ENCODE measurements at regions not wholly inside any gene's neighbourhood (a gene's known extent, or its start where the extent isn't known, plus 50 kb on each side); places are given as distances from the start of the nearest gene placed in this dataset.
"Not testable (repeated sequence)": the region's sequence is repeated elsewhere in the genome, so short reads cannot be mapped to it uniquely, and the experiment has no call there.

DNA sequence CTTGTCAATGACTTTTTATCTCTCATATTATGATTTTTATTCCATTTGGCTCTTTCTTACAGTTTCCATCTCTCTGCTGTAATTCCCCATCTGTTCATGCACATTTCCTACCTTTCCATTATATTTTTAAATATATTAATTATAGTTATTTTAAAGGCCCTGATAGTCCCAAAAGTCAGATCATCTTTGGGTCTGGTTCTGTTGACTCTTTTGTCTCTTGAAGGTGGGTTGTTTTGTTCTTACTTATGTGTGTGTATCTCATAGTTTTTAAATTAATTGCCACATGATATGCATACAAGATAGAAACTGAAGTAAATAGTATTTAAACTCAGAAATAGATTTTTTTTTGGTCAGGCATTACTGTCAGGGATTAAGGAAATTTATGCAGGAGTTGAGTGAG is 178.0 kb upstream of the AJAP1 start:
- DNase-seq (ENCODE audit: low read depth in 3 of 3), result no peak

DNA sequence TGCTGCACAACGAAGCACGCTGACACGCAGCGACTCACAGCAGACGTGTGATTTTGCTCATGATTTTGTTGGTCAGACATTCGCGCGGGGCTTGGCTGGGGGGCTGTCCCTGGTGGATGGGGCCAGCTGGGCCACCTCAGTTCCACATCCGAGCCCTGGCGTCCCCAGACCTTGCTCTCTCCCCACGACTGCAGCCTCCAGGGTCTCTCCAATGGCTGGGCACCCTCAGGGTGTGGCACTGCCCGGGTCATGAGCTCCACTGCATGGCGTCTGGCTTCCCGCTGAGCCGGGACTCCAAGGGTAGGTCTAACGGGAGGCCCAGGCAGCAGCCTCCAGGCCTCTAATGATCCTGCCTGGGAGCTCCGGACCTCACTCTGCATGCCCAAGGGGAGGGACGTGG is 173.0 kb upstream of the AJAP1 start:
- DNase-seq (ENCODE audit: low read depth in 3 of 3), result no peak

DNA sequence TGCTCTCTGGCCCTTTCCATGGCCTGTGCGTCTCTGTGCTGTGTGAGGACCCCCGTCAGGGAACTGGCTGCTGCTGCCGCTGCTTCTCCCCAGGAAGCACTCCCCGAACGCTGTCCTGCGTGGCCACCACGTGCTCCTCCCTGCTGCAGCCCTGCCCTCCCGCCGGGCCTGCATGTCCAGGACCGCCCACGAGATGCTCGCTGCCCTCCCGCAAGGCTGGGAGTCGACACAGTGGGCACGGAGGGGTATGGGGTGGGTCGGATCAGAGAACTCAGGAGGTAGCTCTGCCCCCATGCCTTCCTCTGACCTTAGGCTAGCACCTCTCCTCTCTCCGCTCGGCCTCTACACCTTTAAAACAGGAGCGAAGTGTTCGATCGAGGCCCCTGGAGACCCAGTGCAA is 171.9 kb upstream of the AJAP1 start:
- DNase-seq (ENCODE audit: low read depth in 3 of 3), result no peak

DNA sequence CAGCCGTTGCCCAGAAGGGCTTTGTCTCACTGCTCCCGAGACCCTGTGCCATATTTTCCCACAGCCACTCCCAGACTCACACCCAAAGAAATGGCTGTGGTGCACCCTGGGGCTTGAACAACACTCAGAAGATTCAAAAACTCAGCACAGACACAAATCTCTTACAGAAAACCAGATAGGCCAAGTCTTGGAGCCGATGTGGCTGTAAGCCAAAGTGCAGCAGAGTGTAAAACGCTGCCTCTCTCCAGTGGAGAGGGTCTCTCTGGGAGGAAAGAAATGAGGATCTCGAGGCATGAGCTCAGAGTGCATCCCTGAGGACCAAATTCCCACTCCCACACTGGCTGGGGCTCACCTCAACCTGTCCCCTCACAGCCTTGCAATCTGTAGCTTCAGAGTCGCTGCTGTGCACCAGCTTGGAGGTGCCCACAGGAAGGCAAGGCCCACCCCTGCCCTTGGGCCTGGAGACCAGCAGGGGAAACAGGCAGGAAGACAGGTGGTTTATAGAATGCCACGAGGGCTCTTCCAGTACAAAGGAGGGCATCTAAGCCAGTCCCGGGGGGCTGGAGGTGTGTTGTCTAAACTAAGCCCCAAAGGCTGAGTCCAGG is 171.3 kb upstream of the AJAP1 start:
- no peak for DNase-seq (ENCODE audit: low read depth in 3 of 3)

GRCh38 chr1:4485398-4485797 is 169.0 kb upstream of the AJAP1 start:
- no peak for DNase-seq (ENCODE audit: low read depth in 3 of 3)

GRCh38 chr1:4485878-4486277 is 168.5 kb upstream of the AJAP1 start:
- no peak for DNase-seq (ENCODE audit: low read depth in 3 of 3)

DNA sequence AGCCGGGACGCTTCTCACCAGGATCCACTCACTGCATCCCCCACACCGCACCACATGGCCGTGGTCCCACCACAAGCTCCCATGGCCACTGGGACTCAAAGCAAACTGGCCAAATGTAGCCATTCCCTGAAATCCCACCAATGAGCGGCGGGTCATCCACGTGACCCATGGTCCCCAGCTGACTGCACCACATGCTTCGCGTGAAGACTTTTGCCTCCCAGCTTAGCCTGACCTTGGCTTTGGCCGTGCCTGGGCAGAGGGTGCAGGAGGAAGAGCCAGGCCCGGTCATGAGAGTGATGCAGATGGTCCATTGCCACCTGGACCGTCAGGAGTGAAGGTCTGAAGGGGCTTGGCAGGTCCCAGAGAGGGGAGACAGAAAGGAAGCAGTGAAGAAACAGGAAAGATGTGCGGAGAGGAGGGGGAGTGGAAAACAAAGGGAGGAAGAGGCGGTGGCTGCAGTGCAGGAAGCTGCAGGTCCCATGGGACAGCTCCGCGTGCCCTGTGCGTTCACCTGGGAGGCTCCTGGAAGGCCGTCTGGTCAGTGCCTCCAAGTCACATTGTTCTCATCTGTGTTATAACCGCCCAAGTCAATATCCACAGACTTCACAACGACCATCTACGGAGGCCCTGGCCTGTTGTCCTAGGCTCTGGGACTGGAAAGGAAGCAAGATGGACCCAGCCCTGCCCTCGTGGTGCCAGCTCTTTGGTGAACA is 167.8 kb upstream of the AJAP1 start:
- no peak for DNase-seq (ENCODE audit: low read depth in 3 of 3)

DNA sequence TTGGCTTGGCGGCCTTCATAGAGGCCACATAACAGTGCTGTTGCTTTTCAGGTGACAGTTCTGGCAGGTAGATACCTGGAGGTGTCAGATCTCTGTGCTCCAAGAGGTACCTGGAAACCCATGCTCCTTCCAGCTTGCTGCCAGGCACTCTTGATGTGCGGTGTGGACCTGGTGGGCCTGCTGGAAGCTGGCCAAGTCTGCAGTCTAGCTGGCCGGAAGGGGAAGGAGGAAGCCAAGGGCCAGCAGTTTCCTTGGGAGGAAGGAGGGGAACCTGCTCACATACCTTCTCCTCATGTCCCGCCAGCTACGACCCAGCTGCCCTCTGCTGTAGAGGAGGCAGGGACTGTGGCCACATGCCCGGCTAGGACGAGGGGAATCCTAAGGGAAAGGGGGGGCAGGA is 166.4 kb upstream of the AJAP1 start:
- no peak for DNase-seq (ENCODE audit: low read depth in 3 of 3)

DNA sequence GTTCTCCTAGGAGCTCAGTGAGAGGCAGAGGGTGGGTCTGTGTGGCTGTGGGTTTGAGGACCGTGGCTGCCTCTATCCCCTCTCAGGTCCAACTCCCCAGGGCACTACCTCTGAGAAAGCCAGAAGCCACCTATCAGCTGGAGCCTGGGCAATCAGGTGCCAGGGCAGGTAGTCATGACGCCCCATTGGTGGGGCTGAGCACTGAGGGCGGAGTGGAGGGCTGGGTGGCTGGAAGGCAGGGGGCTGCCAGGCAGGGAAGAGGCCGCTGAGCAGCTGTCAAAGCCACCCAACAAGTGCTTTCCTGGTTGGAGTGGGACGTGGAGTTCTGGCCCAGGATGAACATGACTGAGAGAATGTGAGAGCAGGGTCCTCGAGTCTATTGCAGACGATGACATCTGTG is 164.9 kb upstream of the AJAP1 start:
- DNase-seq (ENCODE audit: low read depth in 3 of 3), result no peak

DNA sequence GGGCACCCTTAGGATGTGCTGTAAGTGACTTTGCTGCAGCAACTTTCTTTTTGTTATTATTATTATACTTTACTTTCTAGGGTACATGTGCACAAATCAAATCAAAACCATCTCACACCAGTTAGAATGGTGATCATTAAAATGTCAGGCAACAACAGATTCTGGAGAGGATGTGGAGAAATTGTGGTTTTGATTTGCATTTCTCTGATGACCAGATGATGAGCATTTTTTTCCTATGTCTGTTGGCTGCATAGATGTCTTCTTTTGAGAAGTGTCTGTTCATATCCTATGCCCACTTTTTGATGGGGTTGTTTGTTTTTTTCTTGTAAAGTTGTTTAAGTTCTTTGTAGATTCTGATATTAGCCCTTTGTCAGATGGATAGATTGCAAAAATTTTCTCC is 164.4 kb upstream of the AJAP1 start:
- DNase-seq (ENCODE audit: low read depth in 3 of 3), result not testable (repeated sequence)

GRCh38 chr1:4494027-4494426 is 160.4 kb upstream of the AJAP1 start:
- DNase-seq (ENCODE audit: low read depth in 3 of 3), result no peak

GRCh38 chr1:4494558-4494957 is 159.9 kb upstream of the AJAP1 start:
- DNase-seq (ENCODE audit: low read depth in 3 of 3), result no peak

DNA sequence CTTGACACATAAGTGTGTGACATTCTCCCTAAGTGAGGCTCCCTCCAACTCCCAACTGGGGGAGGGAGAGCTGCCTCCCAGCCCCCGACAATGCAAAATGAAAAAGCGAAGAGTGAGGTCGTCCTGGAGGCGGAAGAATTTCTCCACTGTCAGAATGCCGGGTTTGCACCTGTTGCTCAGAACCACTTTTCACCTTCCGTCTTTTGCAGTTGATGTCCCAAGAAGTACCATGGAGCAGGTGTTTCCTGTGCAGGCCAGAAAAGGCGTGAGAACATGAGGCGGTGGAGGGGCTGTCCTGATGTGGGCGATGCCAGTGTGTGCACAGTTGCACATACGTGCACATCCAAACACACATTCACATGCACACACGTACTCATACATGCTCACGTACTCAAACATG is 158.6 kb upstream of the AJAP1 start:
- DNase-seq (ENCODE audit: low read depth in 3 of 3), result no peak

- DNase-seq (ENCODE audit: low read depth in 3 of 3), result no peak
Observed at GRCh38 chr1:4500441-4500840, 154.0 kb upstream of the AJAP1 start.

GRCh38 chr1:4506591-4506990 is 147.8 kb upstream of the AJAP1 start:
- DNase-seq (ENCODE audit: low read depth in 3 of 3), result no peak

DNA sequence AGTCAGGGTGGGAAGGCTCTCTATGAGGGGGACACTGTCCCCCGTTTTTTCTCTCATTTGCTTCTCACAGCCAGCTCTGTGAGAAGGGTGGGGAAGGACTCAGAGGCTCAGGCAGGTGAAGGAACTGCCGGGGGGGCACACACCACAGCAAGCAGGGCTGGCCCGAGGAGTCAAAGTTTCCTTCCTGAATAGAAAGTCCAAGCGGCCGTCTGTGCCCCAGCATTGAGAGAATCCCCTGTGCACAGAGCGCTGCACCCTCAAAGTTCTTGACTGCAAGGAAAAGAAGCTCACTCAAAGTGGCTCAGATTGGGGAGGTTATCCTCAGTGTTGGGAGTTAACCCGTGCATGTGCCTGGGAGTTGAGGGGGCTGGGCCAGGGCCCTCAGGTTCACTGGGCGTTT is 145.2 kb upstream of the AJAP1 start:
- no peak for DNase-seq (ENCODE audit: low read depth in 3 of 3)

GRCh38 chr1:4510276-4510691 is 144.1 kb upstream of the AJAP1 start:
- DNase-seq (ENCODE audit: low read depth in 3 of 3), result no peak

DNA sequence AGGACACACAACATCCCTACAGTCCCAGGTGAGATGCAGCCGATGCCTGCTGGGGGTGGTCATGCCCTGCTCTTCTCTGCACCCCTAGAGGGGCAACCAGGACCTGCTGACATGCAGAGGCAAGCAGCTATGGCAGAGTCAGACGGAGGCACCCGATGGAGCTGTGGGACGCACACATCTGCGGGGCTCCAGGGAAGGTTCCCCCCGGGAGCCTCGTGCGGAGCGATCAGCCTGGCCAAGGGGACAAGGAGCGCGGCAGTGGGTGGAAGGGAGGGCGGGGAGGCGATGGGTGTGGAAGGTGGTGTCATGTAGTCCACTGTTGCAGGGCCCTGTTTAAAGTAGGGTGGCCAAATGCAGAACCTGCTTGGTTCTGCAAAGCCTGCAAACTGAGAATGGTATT is 143.0 kb upstream of the AJAP1 start:
- DNase-seq (ENCODE audit: low read depth in 3 of 3), result no peak

DNA sequence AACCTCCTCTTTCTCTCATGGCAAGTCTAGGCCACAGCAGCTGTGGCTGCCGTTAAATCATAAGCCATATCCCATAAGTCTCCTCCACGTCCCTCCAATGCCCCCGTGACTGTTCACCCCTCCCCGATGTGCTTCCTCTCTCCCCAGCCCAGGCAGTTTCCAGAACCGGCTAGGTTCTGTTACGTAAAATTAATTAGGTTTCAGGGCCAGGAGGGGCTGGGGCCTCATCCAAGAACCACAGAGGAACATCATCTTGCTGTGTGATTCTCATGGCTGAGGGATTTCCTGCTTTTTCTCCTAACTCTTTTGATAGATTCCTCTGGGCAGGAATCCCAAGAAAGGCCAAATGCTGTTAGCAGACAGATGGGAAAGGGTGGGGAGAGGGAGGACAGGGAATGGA is 141.8 kb upstream of the AJAP1 start:
- DNase-seq (ENCODE audit: low read depth in 3 of 3), result no peak

- DNase-seq (ENCODE audit: low read depth in 3 of 3), result no peak
Observed at GRCh38 chr1:4513685-4514084, 140.7 kb upstream of the AJAP1 start.

DNA sequence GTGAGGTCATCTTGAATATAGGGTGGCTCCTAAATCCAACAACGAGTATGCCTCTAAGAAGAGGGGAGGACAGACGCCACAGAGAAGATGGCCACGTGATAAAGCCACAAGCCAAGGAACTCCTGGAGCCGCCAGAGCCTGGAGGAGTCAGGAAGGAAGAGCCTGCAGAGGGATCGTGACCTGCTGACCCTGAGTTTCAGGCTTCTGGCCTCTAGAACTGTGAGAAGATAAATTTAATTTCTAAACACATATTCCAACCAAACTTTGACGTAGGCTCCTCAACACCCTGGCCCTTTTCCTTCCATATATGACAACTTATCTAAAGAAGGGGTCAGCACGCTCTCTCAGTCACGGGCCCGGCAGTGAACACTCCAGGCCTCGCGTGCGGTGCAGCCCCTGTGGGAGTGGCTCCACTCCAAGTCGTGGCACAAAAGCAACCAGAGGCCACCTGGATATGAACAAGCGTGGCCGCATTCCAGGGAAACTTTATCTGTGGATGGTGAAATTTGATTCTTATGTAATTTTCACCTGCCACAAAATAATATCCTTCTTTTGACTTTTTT is 138.6 kb upstream of the AJAP1 start:
- no peak for DNase-seq (ENCODE audit: low read depth in 3 of 3)

GRCh38 chr1:4516596-4516995 is 137.8 kb upstream of the AJAP1 start:
- DNase-seq (ENCODE audit: low read depth in 3 of 3), result no peak

GRCh38 chr1:4517186-4517954 is 137.0 kb upstream of the AJAP1 start:
- no peak for DNase-seq (ENCODE audit: low read depth in 3 of 3)

Data from stimulated activated CD4-positive, alpha-beta T cell treated with anti-CD3 and anti-CD28 coated beads, TNF-alpha, amount 100 ng/mL, for 24 hours (primary cell).